Gastrocnemius medialis (tissue), 4 donors: ENCODE measurements at regions not wholly inside any gene's neighbourhood (a gene's known extent, or its start where the extent isn't known, plus 50 kb on each side); places are given as distances from the start of the nearest gene placed in this dataset.

Source experiments
- CTCF ChIP-seq, 5 experiments: fragments of 450-650 bp in 3 of 5; fragments of 200-600 bp in 2 of 5; sonication (generic) in 2 of 5; IDR thresholded peaks in 4 of 5; conservative IDR thresholded peaks in 1 of 5; 1 replicate in 4 of 5; 2 replicates in 1 of 5; pipeline ENCODE4 v1.5.1; 2016 to 2019; ENCODE audit warnings: antibody characterized with exemption in 5 of 5, mild to moderate bottlenecking in 3 of 5, moderate library complexity in 3 of 5
- POLR2A ChIP-seq, 2 donors: fragments of 450-650 bp; IDR thresholded peaks; one replicate each; pipeline ENCODE4 v1.6.1; 2017; ENCODE audit warnings: antibody characterized with exemption in 2 of 2, mild to moderate bottlenecking in 2 of 2, moderate library complexity in 2 of 2

DNA sequence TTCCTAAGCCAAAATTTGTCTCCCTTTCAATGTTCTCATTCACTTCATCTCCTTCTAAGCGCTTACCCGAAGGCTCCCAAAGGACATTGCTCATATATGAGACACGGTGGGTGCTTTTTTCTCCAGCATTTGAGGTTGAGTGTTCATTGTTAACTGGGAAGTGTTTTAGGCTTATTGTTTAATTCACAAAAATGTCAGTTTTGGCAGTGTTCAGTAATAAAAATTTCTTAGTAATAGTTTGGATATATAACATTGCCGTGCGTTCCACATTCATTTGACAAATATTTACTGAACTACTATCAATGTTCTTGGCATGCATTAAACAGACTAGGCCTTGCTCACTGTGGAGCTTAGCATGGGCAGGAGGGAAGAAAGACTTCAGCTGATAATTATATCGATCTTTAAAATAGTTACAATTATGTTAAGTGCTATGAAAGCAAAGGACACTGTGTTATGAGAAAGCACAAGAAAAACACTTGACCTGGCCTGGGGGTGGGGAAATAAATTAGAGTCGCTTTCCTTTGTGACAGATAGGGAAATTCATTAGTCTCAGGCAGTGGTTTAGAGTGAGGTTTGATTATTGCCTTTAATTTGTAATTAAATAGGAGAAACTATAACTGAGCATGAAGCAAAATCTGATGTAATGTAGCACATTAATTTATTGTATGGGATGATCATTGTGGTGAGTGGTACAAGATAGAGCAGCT lies 82.2 kb upstream of the DOCK10 start:
- no peak for TF ChIP-seq POLR2A (IDR thresholded peaks at IDR 0.05)
- no peak for TF ChIP-seq CTCF (IDR thresholded peaks at IDR 0.05 in 4 of 5, conservative IDR thresholded peaks at IDR 0.05 in 1 of 5)
